Gastroesophageal sphincter (tissue), 3 donors: ENCODE measurements at regions not wholly inside any gene's neighbourhood (a gene's known extent, or its start where the extent isn't known, plus 50 kb on each side); places are given as distances from the start of the nearest gene placed in this dataset.

ENCODE experiments used
- CTCF ChIP-seq, 4 experiments: fragments of 200-600 bp in 2 of 4; fragments of 450-650 bp in 2 of 4; sonication (generic) in 1 of 4; IDR thresholded peaks; one replicate each; pipeline ENCODE4 v1.5.1; 2017 to 2019; ENCODE audit warnings: antibody characterized with exemption in 4 of 4, mild to moderate bottlenecking in 2 of 4, moderate library complexity in 2 of 4
- POLR2A ChIP-seq, 2 donors: fragments of 450-650 bp; IDR thresholded peaks; one replicate each; pipeline ENCODE4 v1.6.1; 2017; ENCODE audit warnings: antibody characterized with exemption in 2 of 2, mild to moderate bottlenecking in 2 of 2, moderate library complexity in 1 of 2
- POLR2AphosphoS5 ChIP-seq: sonication (generic); formaldehyde crosslinking; IDR thresholded peaks from one replicate; pipeline ENCODE4 v1.6.1; 2017; ENCODE audit warnings: antibody characterized with exemption

- TF ChIP-seq CTCF (IDR thresholded peaks at IDR 0.05): no peak
- no peak for TF ChIP-seq POLR2A (IDR thresholded peaks at IDR 0.05)
- TF ChIP-seq POLR2AphosphoS5: no peak
These were observed 202.4 kb downstream of the LY86 start for GRCh38 chr6:6790891-6791290.
